Left lobe of liver (tissue), 2 donors: ENCODE measurements at regions not wholly inside any gene's neighbourhood (a gene's known extent, or its start where the extent isn't known, plus 50 kb on each side); places are given as distances from the start of the nearest gene placed in this dataset.

ENCODE experiments used
- ATAC-seq: fragments of 200-7000 bp; cut with Tn5 transposase; one replicate; pipeline ENCODE4 v1.9.1; 2020; ENCODE audit warnings: mild to moderate bottlenecking, moderate library complexity
- DNase-seq: peaks from one replicate; pipeline ENCODE4 v3.0.0-alpha.2; 2020; ENCODE audit warnings: low spot score
- donor health status: DM: no; HTN: no; CAD: no; lungs with moderate emphysema.
- donor health status: DM: no; HTN: yes; CAD: no.

GRCh38 chr5:5665225-5666075 is 243.0 kb downstream of the ICE1 start:
- no peak for DNase-seq
- no peak for ATAC-seq

- no peak for ATAC-seq
- DNase-seq: no peak
Observed at GRCh38 chr5:5658889-5659465, 236.5 kb downstream of the ICE1 start.

- DNase-seq: no peak
- ATAC-seq: no peak
Observed at GRCh38 chr5:5658226-5658625, 235.7 kb downstream of the ICE1 start.

GRCh38 chr5:5652181-5652580 is 229.7 kb downstream of the ICE1 start:
- no peak for DNase-seq
- no peak for ATAC-seq

GRCh38 chr5:5650949-5651348 is 228.5 kb downstream of the ICE1 start:
- DNase-seq (no peak), ATAC-seq (no peak)

GRCh38 chr5:5650242-5650641 is 227.8 kb downstream of the ICE1 start:
- DNase-seq (no peak), ATAC-seq (no peak)

GRCh38 chr5:5649641-5650040 is 227.2 kb downstream of the ICE1 start:
- ATAC-seq: no peak
- no peak for DNase-seq

- no peak for ATAC-seq
- DNase-seq: no peak
Observed at GRCh38 chr5:5648694-5649093, 226.2 kb downstream of the ICE1 start.

- no peak for DNase-seq
- ATAC-seq: no peak
Observed at GRCh38 chr5:5645891-5646290, 223.4 kb downstream of the ICE1 start.

GRCh38 chr5:5645198-5645597 is 222.7 kb downstream of the ICE1 start:
- ATAC-seq (no peak), DNase-seq (no peak)

GRCh38 chr5:5644249-5644648 is 221.8 kb downstream of the ICE1 start:
- ATAC-seq (no peak), DNase-seq (no peak)

GRCh38 chr5:5643481-5643880 is 221.0 kb downstream of the ICE1 start:
- no peak for DNase-seq
- ATAC-seq: no peak

- no peak for DNase-seq
- no peak for ATAC-seq
Observed at GRCh38 chr5:5638211-5638610, 215.7 kb downstream of the ICE1 start.

- DNase-seq: no peak
- no peak for ATAC-seq
Observed at GRCh38 chr5:5637173-5637572, 214.7 kb downstream of the ICE1 start.

GRCh38 chr5:5634817-5635216 is 212.3 kb downstream of the ICE1 start:
- DNase-seq (no peak), ATAC-seq (no peak)

- no peak for DNase-seq
- ATAC-seq: no peak
Observed at GRCh38 chr5:5633579-5633978, 211.1 kb downstream of the ICE1 start.

GRCh38 chr5:5632678-5633077 is 210.2 kb downstream of the ICE1 start:
- no peak for DNase-seq
- no peak for ATAC-seq

- ATAC-seq: no peak
- no peak for DNase-seq
Observed at GRCh38 chr5:5629607-5629978, 207.1 kb downstream of the ICE1 start.

- ATAC-seq (no peak), DNase-seq (no peak)
Observed at GRCh38 chr5:5628866-5629606, 206.6 kb downstream of the ICE1 start.

GRCh38 chr5:5626412-5626811 is 203.9 kb downstream of the ICE1 start:
- DNase-seq (no peak), ATAC-seq (no peak)

- ATAC-seq (no peak), DNase-seq (no peak)
Observed at GRCh38 chr5:5625491-5625890, 203.0 kb downstream of the ICE1 start.

GRCh38 chr5:5623397-5623796 is 200.9 kb downstream of the ICE1 start:
- ATAC-seq: no peak

More at GRCh38 chr5:5623397-5623796, 200.9 kb downstream of the ICE1 start:
- DNase-seq: no peak
